Activated CD4-positive, CD25-positive, alpha-beta regulatory T cell treated with anti-CD3 and anti-CD28 coated beads, Interleukin-2, amount 50 U/mL, for 16 hours (primary cell): ENCODE measurements at regions not wholly inside any gene's neighbourhood (a gene's known extent, or its start where the extent isn't known, plus 50 kb on each side); places are given as distances from the start of the nearest gene placed in this dataset.
"Not testable (repeated sequence)": the region's sequence is repeated elsewhere in the genome, so short reads cannot be mapped to it uniquely, and the experiment has no call there.

ENCODE experiments used
- DNase-seq: peaks from one replicate; pipeline ENCODE4 v3.0.0-alpha.2; 2020; ENCODE audit warnings: low read depth, low spot score

GRCh38 chr6:102961902-102962301 is 1568.4 kb downstream of the GRIK2 start:
- DNase-seq = no peak

- no peak for DNase-seq
Observed at GRCh38 chr6:102950967-102951366, 1557.5 kb downstream of the GRIK2 start.

GRCh38 chr6:102944475-102944874 is 1551.0 kb downstream of the GRIK2 start:
- DNase-seq = no peak

- DNase-seq = no peak
Observed at GRCh38 chr6:102942206-102942605, 1548.7 kb downstream of the GRIK2 start.

- DNase-seq = no peak
Observed at GRCh38 chr6:102936959-102937358, 1543.5 kb downstream of the GRIK2 start.

- no peak for DNase-seq
Observed at GRCh38 chr6:102928109-102928508, 1534.6 kb downstream of the GRIK2 start.

- no peak for DNase-seq
Observed at GRCh38 chr6:102918161-102918560, 1524.7 kb downstream of the GRIK2 start.

- DNase-seq = no peak
Observed at GRCh38 chr6:102911571-102911970, 1518.1 kb downstream of the GRIK2 start.

GRCh38 chr6:102910701-102911139 is 1517.2 kb downstream of the GRIK2 start:
- not testable (repeated sequence) for DNase-seq

- no peak for DNase-seq
Observed at GRCh38 chr6:102907181-102907580, 1513.7 kb downstream of the GRIK2 start.

- DNase-seq = no peak
Observed at GRCh38 chr6:102902471-102902870, 1509.0 kb downstream of the GRIK2 start.

- DNase-seq = no peak
Observed at GRCh38 chr6:102895683-102896082, 1502.2 kb downstream of the GRIK2 start.

- DNase-seq = no peak
Observed at GRCh38 chr6:102885165-102885564, 1491.7 kb downstream of the GRIK2 start.

GRCh38 chr6:102853249-102853955 is 1459.9 kb downstream of the GRIK2 start:
- DNase-seq = no peak

GRCh38 chr6:102848796-102849195 is 1455.3 kb downstream of the GRIK2 start:
- DNase-seq = no peak

GRCh38 chr6:102848210-102848609 is 1454.7 kb downstream of the GRIK2 start:
- DNase-seq = no peak

- DNase-seq = no peak
Observed at GRCh38 chr6:102841060-102841459, 1447.6 kb downstream of the GRIK2 start.

GRCh38 chr6:102832021-102832420 is 1438.5 kb downstream of the GRIK2 start:
- DNase-seq = no peak

- DNase-seq = no peak
Observed at GRCh38 chr6:102820098-102820497, 1426.6 kb downstream of the GRIK2 start.

GRCh38 chr6:102815207-102815606 is 1421.7 kb downstream of the GRIK2 start:
- no peak for DNase-seq

- no peak for DNase-seq
Observed at GRCh38 chr6:102813489-102814275, 1420.2 kb downstream of the GRIK2 start.

- no peak for DNase-seq
Observed at GRCh38 chr6:102812242-102812641, 1418.7 kb downstream of the GRIK2 start.

- DNase-seq = not testable (repeated sequence)
Observed at GRCh38 chr6:102808944-102809505, 1415.5 kb downstream of the GRIK2 start.
